C1 segment of cervical spinal cord (tissue), 14 donors: ENCODE measurements at regions not wholly inside any gene's neighbourhood (a gene's known extent, or its start where the extent isn't known, plus 50 kb on each side); places are given as distances from the start of the nearest gene placed in this dataset.
"Not testable (repeated sequence)": the region's sequence is repeated elsewhere in the genome, so short reads cannot be mapped to it uniquely, and the experiment has no call there.

ENCODE experiments used
- DNase-seq, 14 donors: peaks; one replicate each; lab custom pipeline; 2025; lab: John Stamatoyannopoulos, UW

DNA sequence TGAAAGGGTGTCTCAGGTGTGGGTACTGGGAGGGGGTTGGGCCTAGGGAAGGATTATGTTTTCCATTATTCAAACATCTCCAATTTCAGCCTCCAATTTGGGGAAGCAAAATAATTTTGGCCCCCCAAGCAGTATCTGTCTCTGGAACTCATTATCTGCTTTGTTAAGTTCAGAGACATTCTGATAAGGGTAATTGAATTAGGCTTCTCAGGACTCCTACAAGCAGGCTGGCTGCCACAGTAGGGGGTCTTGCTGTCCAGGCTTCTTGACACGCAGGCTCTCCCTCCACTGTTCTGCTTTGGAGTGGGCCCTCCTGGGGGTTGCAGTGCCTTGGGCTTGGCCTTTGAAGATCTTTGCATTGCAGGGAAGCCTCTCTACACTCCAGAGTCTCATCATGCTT, 108.1 kb upstream of the SIX2 start:
- no peak for DNase-seq

DNA sequence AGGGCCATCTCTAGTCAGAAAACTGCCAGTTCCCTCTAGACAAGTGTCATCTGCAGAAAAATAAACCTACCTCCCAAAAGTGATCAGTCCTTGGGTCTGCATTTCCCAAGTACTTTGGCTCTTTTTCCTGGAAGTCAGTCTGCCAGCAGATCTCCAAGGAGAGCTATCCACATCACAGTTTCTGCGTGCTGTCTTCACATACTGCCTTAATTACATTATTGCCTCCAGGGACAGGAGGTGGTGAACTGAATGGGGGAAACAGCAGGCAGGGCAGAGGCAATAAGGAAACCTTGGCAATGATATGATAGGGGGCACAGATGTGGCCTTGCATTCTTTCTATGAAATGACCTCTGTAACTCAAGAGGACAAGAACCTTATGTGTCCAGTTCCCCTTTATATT, 105.9 kb upstream of the SIX2 start:
- no peak for DNase-seq

DNA sequence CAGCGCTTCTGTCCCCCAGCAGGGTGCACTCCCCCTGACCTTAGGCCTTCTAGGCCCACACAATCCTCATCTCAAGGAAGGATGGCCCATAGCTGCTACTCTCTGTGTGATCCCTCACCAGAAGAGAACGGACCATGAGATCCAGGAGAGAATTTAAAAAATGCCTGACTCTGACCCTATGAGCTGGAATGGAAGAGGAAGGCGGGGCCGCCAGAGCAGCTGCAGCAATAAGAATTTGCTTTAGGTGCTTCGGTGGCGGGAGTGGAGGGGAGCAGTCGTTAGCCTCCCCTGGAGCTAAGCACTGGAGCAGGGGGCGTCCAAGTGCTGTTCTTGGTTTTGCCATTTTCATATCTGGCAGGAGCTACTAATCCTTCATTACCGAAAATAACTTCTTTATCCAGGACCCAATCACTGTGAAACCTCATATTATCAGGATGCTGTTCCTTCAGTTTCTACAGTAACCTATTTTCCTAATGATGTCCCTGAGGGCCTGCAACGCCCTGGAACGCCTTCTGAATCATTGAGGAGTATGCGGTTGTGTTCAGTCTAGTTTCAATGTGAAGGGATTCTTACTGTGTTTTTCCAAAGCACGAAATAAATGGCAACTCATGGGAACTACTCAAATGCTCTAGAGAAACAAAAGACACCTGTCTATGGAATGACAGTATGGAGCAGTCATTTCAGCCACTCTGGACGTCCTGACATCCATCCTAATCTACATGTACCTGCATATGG, 105.1 kb upstream of the SIX2 start:
- DNase-seq, result no peak

DNA sequence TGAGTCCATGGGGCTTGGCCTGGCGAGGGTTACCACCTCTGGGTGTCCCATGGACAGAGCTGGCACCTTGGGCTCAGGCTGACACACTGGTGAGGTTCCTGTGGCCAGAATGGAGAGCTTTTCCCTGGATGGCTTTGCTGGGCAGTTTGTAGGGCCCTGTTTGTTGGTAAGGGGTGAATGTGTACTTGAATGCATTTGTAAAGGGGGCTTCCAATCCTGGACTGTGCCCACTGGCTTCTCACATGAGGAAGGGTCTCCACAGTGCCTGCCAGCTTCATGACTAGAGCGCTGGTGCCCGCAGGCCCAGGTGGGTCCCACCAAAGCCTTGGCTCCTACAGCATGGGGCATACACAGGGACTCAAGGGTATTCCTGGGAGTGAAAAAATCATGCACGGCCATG, 103.5 kb upstream of the SIX2 start:
- DNase-seq, result no peak

DNA sequence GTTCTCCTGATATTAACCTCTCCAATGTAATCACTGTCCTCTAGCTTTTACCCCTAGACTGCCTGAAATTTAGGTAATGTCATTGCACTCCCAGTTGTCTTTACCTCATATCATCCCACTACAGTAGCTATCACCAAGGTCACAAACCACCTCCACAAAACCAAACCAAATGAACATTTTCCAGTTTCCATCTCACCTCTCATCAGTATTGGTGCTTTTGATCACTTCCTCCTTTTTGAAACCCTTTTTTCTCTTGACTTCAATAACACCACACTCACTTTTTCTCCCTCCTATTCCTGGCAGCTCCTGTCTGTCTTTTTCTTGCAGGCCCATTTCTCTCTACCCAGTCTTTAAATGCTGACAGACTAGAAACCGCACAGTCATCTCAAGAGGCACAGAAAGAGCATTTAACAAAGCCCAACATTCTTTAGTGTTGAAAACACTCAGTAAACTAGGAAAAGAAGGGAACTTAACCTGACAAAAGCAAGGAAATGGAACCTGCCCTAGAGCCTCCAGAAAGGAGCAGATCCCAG, 95.9 kb upstream of the SIX2 start:
- no peak for DNase-seq

DNA sequence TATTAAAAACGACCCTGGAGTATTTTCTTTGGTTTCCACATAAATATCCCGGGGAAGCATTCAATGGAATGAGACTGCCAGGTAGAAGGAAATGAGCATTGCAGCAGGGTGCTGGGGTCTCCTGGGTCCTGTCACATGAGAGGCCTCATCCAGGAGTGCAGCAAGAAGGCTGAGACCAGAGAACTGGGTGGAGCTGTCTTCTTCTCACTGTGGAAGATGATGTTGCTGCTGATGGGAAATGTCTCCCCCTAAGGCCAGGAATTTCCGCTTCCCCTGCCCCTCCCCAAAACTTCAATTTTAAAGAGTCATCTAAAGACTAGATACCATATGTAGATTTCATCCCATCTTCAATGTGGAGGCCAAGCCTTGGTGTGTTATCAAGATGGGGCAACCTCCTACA, 95.2 kb upstream of the SIX2 start:
- DNase-seq, result no peak

DNA sequence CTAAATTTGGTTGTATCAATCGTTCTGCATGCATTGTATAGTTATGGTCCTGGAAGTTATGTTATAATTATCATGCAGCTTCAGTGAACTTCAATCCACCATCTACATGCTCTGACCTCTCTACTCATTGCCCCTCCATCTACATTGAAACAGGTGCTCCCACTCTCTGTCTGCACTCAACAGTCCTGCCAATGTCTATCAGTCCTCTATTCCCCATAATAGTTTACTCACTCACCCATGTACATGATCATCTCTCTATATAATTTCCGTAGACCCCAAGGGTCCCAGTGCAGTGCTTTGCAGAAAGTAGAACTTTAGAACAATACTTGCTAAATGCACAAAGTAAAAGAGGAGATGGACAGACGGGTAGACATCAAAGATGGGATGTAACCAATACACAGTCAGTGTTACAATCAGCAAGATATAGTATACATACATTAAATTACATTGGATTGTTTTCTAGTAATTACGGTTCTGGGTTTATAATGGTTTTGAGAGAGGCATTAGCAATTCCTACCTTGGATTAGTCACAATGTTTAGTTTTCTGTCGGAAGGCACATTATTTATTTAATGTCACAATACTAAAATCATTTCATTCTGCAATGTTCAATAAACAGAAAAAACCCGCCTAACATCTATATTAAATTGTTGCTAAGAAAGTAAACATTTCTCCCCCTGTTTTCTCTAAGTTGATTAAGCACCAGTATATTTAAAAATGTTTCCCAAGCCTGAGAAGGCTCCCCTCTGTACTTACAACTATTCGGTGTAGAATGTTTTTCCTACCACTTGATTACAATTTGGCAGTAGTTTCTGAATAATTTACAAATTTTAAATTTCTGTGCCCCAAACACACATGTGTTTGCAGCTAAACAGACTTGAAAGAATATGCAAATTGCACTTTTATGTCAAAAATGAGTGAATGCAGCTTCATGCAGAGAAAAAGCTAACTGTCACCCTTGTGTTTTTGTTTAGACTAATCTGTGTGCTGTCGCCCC, 94.4 kb upstream of the SIX2 start:
- no peak for DNase-seq

DNA sequence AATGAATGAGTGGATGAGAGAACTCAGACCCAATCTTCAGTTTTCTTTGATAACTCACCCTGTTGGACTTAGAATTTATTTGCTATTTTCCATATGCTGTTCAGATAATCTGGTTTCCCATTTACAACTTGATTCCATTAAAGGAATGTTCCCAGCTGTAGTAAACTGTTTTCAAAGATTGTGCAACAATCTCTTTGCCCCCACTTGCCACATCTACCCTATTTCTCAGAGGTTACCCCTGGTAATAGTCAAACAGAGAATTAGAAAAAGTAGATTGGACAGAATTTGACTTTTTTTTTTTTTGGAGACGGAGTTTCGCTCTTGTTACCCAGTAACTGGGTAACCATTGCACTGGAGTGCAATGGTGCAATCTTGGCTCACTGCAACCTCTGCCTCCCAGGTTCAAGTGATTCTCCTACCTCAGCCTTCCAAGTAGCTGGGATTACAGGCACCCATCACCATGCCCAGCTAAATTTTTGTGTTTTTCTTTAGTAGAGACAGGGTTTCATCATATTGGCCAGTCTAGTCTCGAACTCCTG, 93.4 kb upstream of the SIX2 start:
- DNase-seq, result no peak

DNA sequence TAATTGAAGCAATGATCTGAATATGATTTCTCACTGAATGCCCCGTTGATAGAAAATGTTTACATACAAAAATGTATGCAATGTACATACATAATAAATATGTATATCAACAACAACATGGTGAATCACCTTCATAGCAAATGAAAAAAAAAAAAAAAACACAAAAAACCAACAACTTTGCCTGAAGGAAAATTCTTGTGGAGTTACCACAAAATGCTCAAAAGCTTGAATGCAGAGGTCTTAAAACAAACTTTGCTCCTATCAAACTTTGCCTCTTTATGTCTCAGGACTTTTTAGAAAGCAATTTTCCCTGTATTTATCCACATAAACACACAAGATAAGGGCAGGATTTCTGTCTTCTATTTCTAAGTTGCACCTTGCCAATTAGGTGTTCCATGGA, 92.9 kb upstream of the SIX2 start:
- no peak for DNase-seq

DNA sequence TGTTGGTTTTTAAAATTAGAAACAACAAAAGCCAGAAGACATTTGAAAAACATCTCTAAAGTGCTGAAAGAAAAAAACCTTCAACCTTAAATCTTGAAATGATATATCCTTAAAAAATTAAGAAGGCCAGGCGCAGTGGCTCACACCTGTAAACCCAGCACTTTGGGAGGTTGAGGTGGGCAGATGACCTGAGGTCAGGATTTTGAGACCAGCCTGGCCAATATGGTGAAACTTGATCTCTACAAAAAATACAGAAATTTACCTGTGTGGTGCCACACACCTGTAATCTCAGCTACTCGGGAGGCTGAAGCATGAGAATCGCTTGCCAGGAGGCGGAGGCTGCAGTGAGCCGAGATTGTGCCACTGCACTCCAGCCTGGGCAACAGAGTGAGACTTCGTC, 87.7 kb upstream of the SIX2 start:
- no peak for DNase-seq

DNA sequence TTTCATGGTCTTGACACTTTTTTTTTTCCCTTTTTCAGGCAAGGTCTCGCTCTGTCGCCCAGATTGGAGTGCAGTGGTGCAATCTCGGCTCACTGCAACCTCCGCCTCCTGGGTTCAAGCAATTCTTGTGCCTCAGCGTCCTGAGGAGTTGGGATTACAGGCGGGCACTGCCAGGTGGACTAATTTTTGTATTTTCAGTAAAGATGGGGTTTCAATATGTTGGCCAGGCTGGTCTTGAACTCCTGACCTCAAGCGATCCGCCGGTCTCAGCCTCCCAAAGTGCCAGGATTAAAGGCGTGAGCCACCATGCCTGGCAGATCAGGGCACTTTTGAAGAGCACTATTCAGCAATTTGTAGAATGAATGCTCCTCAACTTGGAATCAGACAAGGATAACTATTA, 86.8 kb upstream of the SIX2 start:
- not testable (repeated sequence) for DNase-seq

DNA sequence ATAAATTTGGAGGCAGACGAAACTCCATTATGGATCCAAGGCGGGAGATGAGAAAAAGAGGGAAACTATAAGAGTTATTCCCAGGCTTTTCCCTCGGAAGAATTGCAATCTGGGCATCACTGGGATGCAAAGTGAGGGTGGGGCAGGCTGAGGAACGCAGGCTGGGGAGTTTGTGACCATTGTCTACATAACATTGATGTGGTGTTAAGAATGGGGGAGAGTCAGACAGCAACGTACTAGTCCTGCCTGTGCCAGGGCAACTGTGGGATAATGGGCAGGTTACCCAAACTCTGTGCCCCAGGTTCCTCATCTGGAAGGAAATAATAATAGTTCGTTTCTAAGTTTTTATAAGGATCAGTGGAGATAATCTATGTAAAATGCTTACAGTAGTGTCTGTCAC, 84.4 kb upstream of the SIX2 start:
- DNase-seq, result no peak

DNA sequence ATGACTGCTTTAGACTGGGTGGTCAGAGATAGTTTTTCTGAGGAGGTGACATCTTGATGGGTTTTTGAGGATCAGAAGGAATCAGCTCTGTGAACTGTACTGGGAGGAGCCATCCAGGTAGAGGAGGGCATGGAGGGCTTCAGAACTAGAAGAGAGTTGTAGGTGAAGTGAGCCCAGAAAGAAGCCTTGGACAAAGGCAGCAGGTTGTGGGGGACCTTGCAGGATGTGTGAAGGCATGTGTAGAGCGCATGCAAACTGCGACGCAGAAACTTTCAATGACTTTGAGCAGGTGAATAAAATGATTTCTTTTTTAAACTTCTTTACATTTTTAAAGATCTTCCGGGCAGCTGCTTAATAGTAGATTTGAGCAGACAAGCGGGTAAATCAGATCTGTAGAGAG, 83.9 kb upstream of the SIX2 start:
- DNase-seq, result no peak

DNA sequence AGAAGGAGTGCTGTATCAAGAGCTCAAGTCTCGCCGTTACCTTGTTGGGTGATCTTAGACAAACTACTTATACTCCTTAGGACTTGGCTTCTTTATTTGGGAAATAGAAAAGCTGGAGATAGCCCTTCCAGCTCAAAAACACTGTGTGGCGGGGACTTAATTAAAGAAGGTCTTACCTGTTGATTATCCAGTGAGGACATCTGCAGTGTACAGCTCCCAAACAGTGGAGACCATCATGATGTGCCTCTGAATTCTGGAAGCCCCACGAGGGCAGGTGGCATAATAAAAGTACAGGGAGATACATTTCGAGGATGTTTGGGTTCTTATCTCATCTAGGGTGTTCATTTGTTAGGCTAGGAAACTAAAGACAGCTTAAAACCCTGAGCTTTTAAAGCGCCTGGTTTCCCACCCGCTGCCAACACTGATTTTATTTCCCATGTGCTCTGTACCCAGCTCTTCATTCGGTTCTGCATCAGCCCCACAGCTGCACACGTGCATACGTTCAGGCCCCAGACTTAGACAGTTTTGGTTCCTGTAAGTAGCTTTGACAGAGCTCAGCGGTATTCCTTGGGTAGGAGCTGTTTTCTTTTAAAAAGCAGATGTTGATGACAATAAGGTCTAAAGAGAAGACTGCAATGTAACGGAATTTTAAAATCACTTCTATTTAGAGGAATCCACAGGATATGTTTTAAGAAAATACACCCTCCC, 80.5 kb upstream of the SIX2 start:
- no peak for DNase-seq

DNA sequence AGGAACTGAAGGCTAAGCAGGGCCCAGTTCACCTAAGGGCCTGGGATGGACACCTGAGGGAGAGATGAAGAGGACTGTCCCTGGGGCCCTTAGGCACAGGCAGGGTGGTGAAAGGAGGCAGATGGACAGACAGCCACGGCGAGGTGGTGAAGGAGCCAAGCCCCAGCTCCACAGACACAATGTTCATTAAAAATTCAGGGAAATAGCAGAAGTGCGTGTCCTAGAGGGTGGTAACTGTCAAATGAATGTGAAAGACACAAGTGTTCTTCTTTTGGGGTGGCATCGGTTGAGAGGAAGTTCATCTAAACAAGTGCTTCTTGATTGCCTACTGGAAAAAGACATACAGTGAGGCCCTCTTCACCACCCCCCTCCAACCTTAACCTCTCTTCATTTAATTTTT, 76.2 kb upstream of the SIX2 start:
- DNase-seq, result no peak

DNA sequence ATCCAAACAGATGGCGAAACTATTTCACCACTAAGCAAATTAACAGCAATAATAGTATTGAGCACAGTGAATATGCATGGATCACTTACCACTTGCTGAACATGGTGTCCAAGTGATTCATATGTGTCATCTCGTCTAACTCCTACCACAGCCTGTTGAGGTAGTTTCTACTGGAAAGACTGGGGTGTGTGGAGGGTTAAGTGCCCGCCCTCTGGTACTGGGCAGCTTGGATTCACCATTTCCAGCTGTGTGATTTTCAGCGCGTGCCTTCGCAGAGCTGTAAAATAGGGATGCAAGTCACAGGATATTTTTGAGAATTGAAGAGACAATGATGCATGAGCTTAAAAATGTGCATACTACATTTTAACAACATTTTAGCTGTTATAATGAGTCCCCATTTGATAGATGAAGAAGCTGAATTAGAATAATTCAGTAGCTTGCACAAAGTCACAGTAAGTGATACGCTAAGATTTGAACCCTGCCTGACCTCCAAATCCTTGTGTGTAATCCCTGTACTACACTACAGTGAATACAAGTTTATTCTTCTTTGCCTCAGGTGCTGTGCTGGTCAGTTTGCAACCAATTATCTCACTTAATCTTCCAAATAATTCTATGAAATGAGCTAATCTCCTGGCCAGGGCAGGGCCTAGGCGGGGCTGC, 75.2 kb upstream of the SIX2 start:
- no peak for DNase-seq

DNA sequence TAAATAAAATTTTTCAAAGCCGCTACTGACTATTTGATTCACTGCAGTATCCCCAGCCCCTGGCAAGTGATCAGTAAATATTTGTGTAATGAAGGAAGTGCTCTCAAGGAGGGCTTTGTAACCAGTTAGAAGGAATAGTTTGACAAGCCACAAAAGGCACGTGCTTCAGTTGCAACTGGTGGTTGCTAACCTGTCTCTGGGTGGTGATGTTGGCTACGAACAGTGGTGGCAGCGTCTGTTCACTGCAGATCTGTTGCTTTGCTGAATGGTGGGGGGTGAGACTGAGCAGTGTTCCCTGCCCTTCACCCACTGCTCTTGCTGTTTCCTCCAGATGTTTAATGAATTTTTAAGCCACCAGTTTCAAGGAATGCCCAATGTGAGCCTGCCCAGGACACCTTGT, 73.9 kb upstream of the SIX2 start:
- no peak for DNase-seq

DNA sequence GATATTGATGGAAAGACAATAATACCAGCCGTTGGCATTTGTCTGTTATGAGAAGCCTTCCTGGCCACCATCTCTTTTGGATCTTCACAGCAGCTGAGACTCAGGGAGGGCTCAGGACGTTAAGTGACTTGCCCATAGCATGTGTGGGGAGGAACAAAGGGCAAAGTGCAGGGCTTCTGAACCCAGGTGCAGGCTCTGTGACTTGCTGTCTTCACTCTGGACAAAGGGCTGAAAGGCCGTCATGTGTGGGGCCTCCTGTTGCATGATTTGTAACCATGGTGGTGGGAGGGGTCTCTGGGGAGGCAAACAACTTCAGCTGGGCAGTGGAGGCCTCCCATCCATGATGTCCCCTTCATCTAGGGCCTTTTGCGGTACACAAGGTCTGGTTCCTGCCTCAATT, 65.5 kb upstream of the SIX2 start:
- no peak for DNase-seq

DNA sequence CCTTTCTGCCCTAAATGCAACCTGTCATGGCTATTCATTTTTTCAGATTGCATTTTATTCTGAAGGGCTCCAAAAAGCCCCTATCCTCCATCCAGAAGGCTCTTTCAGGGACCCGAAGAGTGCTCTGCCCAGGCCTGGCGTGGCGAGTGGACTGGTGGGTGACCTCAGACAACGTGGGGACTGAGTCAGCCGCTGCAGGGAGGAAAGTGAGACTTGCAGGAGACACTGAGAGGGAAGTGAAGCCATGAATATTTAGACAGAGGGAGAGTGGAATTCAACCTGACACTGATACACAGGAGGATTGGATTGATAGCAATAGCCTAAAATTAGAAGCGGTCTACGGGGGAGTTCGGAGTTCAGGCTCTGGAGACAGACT, 63.6 kb upstream of the SIX2 start:
- no peak for DNase-seq

DNA sequence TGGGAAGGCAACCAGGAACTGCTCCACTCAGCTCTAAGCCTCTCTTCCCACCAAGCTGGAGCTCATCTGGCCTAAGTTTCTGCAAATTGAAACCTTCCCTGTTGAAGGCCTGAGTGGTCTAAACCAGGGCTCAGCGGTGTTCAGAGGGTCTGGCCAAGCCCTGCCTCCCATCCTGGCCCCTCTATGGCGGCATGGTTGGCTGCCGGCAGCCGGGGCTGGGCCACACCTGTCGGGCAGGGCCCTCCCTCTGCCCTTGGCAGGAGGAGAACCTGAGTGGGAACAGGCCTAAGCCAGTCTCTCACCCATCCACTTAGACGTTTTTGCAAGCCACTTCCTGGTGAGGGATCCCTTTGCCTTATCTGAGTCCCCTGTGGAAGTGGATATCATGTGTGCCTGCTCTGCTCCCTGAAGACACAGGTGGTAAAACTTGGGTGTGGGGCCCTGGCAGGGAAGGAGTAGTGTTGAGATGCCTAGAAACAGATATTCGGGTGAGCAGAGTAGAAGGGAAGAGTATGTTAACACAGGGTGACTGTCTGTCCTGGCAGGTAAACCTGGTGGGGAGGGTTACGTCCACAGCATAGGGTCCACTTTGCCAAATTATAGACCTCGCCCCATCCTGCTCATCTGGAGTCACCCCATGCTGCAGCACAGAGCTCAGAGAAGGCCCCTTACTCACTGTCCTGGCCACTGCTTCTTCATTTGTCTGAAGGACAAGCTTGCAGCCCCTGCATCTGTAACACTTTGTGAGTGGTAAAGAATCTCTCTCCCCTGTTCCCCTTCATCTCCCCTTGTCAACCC, 63.0 kb upstream of the SIX2 start:
- DNase-seq, result no peak
